ENCODE measurements at regions not wholly inside any gene's neighbourhood (a gene's known extent, or its start where the extent isn't known, plus 50 kb on each side); places are given as distances from the start of the nearest gene placed in this dataset.

GRCh38 chr20:37611346-37611745, 82.5 kb upstream of the CTNNBL1 start:
- Histone ChIP-seq H3K9me3 (ENCODE audit: control insufficient read depth, insufficient read depth, low read depth, low read length) (no peaks in the 10 kb centered on the region), H3K36me3 (ENCODE audit: control insufficient read depth, insufficient read depth, low read length) (no peaks in the 10 kb centered on the region), H3K4me3 (ENCODE audit: low read depth in 2 of 2, low read length in 2 of 2) (no peak overlapping the region), H3K27ac (ENCODE audit: low read length) (no peak overlapping the region), H3K27me3 (ENCODE audit: control insufficient read depth, insufficient read depth, low read length) (no peaks in the 10 kb centered on the region), H3K4me1 (ENCODE audit: control insufficient read depth, insufficient read depth, low read length) (no peaks in the 10 kb centered on the region)
- DNase-seq (ENCODE audit: low read depth, low spot score) (no peak), ATAC-seq (no peak)
- no TSS peak for BruUV-seq (replicated peaks)
- intact Hi-C loops (cut with micrococcal nuclease; ENCODE audit: unreplicated experiment) (no loop called here), in situ Hi-C loops (cut with HindIII; ENCODE audit: low pct_unique_long_range_greater_than_20kb, low sequenced_read_pairs) (no loop called here)
- no peak for TF ChIP-seq REST (IDR thresholded peaks at IDR 0.05; ENCODE audit: insufficient read depth in 1 of 2, low read depth in 2 of 2, low read length in 1 of 2)
- no peak for TF ChIP-seq SIN3A (IDR thresholded peaks at IDR 0.05; ENCODE audit: borderline replicate concordance, insufficient read depth, low read depth, low read length)
- TF ChIP-seq POLR2AphosphoS5 (IDR thresholded peaks at IDR 0.05; ENCODE audit: low read depth, low read length), result no peak
- TF ChIP-seq TCF7L2 (IDR thresholded peaks at IDR 0.05; ENCODE audit: low read depth, low read length), result no peak
- ChIA-PET CTCF (no interaction called here), POLR2A (no interaction called here)

- intact Hi-C loops (cut with micrococcal nuclease; ENCODE audit: unreplicated experiment) (no loop called here), in situ Hi-C loops (cut with HindIII; ENCODE audit: low pct_unique_long_range_greater_than_20kb, low sequenced_read_pairs) (no loop called here)
- ATAC-seq (no peak), DNase-seq (ENCODE audit: low read depth, low spot score) (no peak)
- no peak overlapping the region for H3K4me3 ChIP-seq (ENCODE audit: low read depth in 2 of 2, low read length in 2 of 2)
- TF ChIP-seq REST (IDR thresholded peaks at IDR 0.05; ENCODE audit: insufficient read depth in 1 of 2, low read depth in 2 of 2, low read length in 1 of 2) (no peak), TCF7L2 (IDR thresholded peaks at IDR 0.05; ENCODE audit: low read depth, low read length) (no peak), SIN3A (IDR thresholded peaks at IDR 0.05; ENCODE audit: borderline replicate concordance, insufficient read depth, low read depth, low read length) (no peak), CTCF (IDR thresholded peaks at IDR 0.05) (no peak), POLR2AphosphoS5 (IDR thresholded peaks at IDR 0.05; ENCODE audit: low read depth, low read length) (no peak)
- no TSS peak for BruUV-seq (replicated peaks)
- no peaks in the 10 kb centered on the region for H3K27me3 ChIP-seq (ENCODE audit: control insufficient read depth, insufficient read depth, low read length)
- POLR2A ChIA-PET, result no interaction called here
- H3K9me3 ChIP-seq (ENCODE audit: control insufficient read depth, insufficient read depth, low read depth, low read length), result no peaks in the 10 kb centered on the region
- no peaks in the 10 kb centered on the region for H3K4me1 ChIP-seq (ENCODE audit: control insufficient read depth, insufficient read depth, low read length)
- CTCF ChIA-PET, result no interaction called here
- no peak overlapping the region for H3K27ac ChIP-seq (ENCODE audit: low read length)
- no peaks in the 10 kb centered on the region for H3K36me3 ChIP-seq (ENCODE audit: control insufficient read depth, insufficient read depth, low read length)
These were observed 82.6 kb upstream of the BLCAP start for GRCh38 chr20:37610203-37610798.
